ENCODE measurements at regions not wholly inside any gene's neighbourhood (a gene's known extent, or its start where the extent isn't known, plus 50 kb on each side); places are given as distances from the start of the nearest gene placed in this dataset.

- no peak for FAIRE-seq
Observed at GRCh38 chr11:92808022-92808421, 161.4 kb upstream of the MTNR1B start.

GRCh38 chr11:92810423-92811064 lies 158.9 kb upstream of the MTNR1B start:
- FAIRE-seq = no peak

GRCh38 chr11:92811341-92811740 lies 158.1 kb upstream of the MTNR1B start:
- no peak for FAIRE-seq

GRCh38 chr11:92812841-92813240 lies 156.6 kb upstream of the MTNR1B start:
- no peak for FAIRE-seq

GRCh38 chr11:92819830-92820229 lies 149.6 kb upstream of the MTNR1B start:
- FAIRE-seq = no peak

GRCh38 chr11:92820860-92821259 lies 148.6 kb upstream of the MTNR1B start:
- FAIRE-seq = no peak

- no peak for FAIRE-seq
Observed at GRCh38 chr11:92822410-92822809, 147.0 kb upstream of the MTNR1B start.

- no peak for FAIRE-seq
Observed at GRCh38 chr11:92826136-92826535, 143.3 kb upstream of the MTNR1B start.

- no peak for FAIRE-seq
Observed at GRCh38 chr11:92826603-92827002, 142.8 kb upstream of the MTNR1B start.

GRCh38 chr11:92827132-92827531 lies 142.3 kb upstream of the MTNR1B start:
- FAIRE-seq = no peak

- FAIRE-seq = no peak
Observed at GRCh38 chr11:92828556-92828955, 140.9 kb upstream of the MTNR1B start.

GRCh38 chr11:92829121-92829520 lies 140.3 kb upstream of the MTNR1B start:
- no peak for FAIRE-seq

- no peak for FAIRE-seq
Observed at GRCh38 chr11:92829671-92830070, 139.8 kb upstream of the MTNR1B start.

- no peak for FAIRE-seq
Observed at GRCh38 chr11:92830377-92831155, 138.9 kb upstream of the MTNR1B start.

- FAIRE-seq = no peak
Observed at GRCh38 chr11:92834296-92835020, 135.0 kb upstream of the MTNR1B start.

GRCh38 chr11:92837595-92837994 lies 131.9 kb upstream of the MTNR1B start:
- no peak for FAIRE-seq

GRCh38 chr11:92838759-92839310 lies 130.6 kb upstream of the MTNR1B start:
- FAIRE-seq = no peak

GRCh38 chr11:92839450-92839849 lies 130.0 kb upstream of the MTNR1B start:
- no peak for FAIRE-seq

GRCh38 chr11:92841719-92842118 lies 127.7 kb upstream of the MTNR1B start:
- no peak for FAIRE-seq

- FAIRE-seq = no peak
Observed at GRCh38 chr11:92843455-92843854, 126.0 kb upstream of the MTNR1B start.

- no peak for FAIRE-seq
Observed at GRCh38 chr11:92844197-92844596, 125.3 kb upstream of the MTNR1B start.

GRCh38 chr11:92845390-92845789 lies 124.1 kb upstream of the MTNR1B start:
- no peak for FAIRE-seq

GRCh38 chr11:92845805-92846204 lies 123.6 kb upstream of the MTNR1B start:
- FAIRE-seq = no peak
